NCI-H1930 (cell line): ENCODE measurements at regions not wholly inside any gene's neighbourhood (a gene's known extent, or its start where the extent isn't known, plus 50 kb on each side); places are given as distances from the start of the nearest gene placed in this dataset.
"Not testable (repeated sequence)": the region's sequence is repeated elsewhere in the genome, so short reads cannot be mapped to it uniquely, and the experiment has no call there.

Source experiments
- DNase-seq, 2 experiments: peaks; one replicate each; lab custom pipeline; 2025; lab: John Stamatoyannopoulos, UW

DNA sequence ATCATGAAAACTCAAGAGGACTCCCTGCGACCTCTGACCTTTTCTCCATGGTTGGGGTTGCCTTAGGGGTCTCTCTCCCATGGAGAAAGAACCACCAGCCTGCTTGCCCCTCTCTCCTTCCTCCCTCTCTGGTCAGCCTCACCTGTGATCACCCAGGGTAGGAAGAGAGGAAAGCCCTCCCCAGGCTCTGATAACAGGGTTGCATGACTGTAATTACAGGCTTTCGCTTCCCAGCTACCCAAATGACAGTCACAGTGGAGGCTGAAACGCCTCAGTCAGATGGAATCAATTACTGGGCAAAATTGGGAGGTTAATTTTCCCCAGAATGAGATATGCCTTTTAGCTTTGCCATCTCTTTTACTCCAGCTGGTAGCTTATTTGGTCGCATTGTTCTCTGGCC, 265.8 kb upstream of the SOX9 start:
- DNase-seq: peak in 1 of 2 experiments; percentile 18

- DNase-seq: no peak
Observed at GRCh38 chr17:71864755-71865154, 256.1 kb upstream of the SOX9 start.

DNA sequence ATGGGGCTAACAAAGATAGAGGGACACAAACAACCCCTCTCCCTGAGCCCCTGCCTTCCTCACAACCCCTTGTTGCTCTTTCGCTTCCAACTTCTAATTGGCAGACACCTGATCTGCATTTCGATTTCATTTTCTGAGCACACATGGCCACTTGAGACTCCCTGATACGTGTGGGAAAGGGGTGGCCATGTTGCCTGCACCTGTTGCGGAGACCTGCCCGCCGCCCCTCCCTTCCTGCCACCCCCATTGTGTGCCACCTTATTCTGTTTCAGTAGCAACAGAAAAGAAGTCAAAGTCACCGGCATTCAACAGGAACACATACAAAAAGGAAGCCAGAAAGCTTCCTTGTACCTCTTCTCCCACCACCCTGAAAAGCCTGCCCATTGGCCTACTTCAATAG, 254.7 kb upstream of the SOX9 start:
- DNase-seq: no peak

DNA sequence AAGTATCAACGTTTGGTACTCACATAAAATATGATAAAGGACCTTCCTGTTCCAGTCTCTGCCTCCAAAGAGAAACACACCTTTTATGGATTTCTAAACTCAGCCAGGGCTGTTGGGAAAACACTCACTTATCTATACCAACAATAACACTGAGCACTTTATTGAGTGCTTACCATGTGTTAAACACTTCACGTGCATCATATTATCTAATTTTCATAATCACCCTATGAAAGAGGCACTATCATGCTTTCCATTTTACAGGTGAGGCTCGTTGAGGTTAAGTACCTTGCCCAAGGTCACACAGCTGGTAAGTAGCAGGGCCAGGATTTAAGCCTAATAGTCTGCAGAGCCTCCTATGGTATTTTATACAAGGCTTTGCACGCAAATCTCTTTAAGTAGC, 251.5 kb upstream of the SOX9 start:
- no peak for DNase-seq

GRCh38 chr17:71869841-71870545, 250.8 kb upstream of the SOX9 start:
- DNase-seq: no peak

- no peak for DNase-seq
Observed at GRCh38 chr17:71870546-71870862, 250.3 kb upstream of the SOX9 start.

DNA sequence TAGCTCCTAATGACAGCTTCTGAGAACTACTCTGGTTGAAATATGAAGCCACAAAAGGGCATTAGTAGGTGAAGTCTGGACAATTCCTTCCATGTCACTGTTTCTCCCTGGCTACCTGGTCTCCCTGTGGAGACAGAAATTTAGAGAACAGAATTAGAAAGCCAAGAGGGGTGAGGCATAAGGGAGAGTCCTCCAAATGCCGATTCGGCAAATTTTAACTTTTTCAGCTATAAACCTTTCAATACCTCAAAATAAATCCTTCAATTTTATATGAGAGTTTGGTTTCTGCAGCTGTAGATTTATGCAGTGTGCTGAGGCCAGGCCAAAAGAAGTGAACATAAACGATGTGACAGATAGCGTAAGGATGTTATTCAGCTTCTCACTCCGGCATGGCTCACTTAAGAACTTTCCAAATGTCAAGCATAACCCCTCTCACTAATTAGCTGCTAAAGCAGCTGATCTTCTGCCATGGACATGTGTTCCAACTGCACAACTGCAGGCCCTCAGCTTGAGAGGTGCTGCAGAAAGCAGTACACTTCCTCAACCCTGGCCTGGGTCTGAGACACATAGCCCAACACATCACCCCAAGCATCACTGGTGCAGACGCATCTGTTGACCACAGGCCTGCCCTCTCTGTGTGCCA, 247.9 kb upstream of the SOX9 start:
- DNase-seq: no peak

DNA sequence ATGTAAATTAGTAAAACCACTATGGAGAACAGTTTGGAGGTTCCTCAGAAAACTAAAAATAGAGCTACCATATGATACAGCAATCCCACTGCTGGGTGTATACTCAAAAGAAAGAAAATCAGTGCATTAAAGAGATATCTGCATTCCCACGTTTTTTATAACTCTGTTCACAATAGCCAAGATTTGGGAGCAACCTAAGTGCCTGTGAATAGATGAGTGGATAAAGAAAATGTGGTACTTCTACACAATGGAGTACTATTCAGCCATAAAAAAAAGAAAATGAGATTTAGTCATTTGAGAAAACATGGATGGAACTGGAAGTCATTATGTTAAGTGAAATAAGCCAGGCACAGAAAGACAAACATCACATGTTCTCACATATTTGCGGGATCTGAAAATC, 246.0 kb upstream of the SOX9 start:
- DNase-seq: not testable (repeated sequence)

- DNase-seq: no peak
Observed at GRCh38 chr17:71878271-71878670, 242.5 kb upstream of the SOX9 start.

DNA sequence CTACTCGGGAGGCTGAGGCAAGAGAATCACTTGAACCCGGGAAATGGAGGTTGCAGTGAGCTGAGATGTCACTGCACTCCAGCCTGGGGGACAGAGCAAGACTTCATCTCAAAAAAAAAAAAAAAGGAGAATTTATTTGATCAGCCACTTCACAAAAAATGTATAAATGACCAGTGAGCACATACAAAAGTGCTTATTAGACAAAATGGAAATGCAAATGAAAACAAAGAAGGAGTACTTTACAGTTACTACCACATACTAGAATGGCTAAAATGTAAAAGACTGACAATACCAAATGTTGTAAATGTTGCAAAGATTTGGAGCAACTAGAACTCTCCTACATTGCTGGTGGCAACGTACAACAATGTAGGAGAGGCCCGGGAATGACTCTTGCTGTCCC, 241.8 kb upstream of the SOX9 start:
- DNase-seq: no peak

- DNase-seq: no peak
Observed at GRCh38 chr17:71881041-71881440, 239.8 kb upstream of the SOX9 start.

DNA sequence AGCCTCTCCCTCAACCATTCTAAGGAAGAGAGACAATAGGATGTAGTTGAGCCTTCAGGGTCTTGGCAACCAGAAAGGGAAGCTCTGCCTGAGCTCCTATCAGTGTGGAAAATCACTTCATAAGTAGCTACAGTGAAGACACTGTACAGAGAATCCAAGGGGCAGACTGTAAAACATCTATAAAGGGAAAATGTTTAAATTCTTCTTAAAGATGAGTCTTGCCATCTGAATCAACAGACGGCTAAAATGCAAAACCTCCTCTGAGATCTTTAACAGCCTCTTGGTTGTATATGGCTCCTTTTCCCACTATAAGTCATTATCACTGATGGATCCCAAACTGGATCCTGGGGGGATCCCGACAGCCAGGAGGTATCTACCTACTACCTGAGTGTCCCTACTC, 239.2 kb upstream of the SOX9 start:
- no peak for DNase-seq

- no peak for DNase-seq
Observed at GRCh38 chr17:71883258-71883657, 237.6 kb upstream of the SOX9 start.

GRCh38 chr17:71883845-71884244, 237.0 kb upstream of the SOX9 start:
- DNase-seq: no peak

DNA sequence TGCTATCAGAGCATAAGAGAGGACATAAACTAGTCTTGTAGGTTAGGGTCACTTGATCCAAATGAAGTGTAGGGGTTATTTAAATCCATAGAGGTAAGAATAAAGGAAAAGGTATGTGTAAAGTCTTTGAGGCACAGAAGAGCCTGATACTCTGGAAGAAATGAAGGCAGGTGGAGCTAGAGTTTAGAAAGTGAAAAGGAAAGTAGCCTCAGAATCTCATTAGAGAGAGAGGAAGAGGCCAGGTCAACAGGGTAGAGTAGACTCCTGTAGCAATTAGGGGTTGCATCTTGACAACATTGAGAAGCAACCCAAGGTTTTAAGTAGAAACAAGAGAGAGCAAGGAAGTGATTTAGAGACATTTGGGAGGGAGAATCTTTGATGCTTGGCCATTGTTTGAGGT, 235.2 kb upstream of the SOX9 start:
- no peak for DNase-seq

DNA sequence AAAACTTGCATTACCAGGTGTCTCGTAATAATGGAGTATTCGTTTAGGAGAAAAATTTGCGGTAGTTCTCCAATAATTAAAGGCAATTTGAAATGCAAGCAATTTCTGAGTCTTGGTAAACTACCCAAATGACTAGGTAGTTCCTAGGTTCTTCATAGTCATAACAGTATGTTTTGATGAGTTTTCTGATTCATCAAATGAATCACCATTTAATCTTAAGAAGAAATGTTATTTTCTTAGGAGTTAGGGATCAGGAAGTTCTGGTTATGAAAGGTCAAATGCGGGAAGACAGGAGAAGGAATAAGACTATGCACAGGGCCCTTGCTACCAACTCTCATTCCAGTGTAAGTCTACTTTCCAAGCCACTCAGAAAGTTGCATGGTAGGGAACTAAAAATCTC, 221.5 kb upstream of the SOX9 start:
- no peak for DNase-seq

DNA sequence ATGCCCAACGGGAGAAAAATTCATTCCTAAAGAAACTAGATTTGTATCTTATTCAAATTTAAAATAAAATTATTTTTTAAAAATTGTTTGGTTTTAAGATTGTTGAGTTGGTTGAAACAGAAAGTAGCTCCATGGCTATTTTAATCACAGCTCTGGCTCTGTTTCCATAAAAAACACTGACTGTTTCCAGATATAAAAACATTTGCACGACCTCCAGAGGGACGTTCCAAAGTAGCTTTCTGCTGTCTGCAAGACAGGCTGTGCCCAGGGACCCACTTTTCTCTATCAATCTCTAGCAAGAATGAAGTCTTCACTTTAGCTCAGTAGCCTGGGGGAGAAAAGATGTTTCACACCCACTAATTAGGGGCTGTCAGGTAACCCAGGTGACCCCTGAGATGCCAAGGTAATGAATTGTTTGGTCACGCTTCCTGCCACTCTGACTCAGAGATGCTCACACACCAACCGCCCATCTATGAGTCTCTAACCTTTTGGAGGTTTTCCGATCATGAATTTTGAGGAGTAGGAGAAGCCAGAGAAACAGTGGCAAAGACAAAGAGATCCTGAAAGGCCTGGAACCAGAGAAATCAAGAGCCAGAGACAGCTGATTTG, 220.1 kb upstream of the SOX9 start:
- DNase-seq: no peak

- DNase-seq: no peak
Observed at GRCh38 chr17:71902894-71903506, 217.8 kb upstream of the SOX9 start.

DNA sequence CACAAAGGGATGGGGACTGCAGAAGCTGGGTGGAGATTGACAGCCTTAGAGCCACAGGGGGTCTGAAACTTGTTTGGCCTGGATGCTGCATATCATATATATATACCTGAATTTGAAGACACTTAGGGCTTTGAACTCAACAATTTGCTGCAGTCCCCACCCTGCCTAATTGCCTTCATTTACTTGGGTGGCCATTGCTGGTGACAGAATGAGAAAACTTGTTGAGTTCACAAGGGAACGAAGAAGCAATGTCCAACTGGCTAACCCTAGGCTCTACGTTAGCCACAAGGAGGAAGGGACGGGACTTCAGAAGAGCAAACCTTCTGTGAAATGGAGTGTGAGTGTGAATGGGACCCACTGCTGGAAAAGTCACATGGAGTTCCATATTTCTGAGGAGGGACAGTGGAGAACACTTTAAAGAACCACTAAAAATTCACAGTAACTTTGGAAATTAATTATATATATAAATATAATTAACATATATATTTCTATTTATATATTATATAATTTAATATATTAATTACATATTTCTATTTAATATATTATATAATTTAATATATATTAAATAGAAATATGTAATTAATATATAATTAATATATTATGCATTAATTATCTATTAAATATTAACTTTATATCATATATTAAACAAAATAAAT, 215.3 kb upstream of the SOX9 start:
- DNase-seq: peak in 1 of 2 experiments; percentile 14

DNA sequence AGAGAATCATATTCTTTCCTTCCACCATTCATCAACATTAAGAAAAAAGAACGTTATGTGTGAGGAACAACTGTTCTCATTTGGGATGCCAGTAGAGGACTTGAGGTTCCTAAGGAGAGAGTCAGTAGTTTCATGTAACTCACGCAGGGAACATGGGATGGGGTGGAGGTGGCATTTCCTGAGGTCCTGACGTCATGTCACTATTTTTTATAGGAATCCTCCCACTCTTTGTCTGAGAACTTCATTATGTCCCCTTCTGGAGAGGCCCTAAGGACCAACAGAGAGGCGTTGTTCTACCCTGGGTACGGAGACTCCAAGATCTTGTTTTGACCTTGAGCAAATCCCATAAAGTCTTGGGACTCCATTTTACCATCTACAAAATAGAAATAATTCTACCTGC, 211.7 kb upstream of the SOX9 start:
- DNase-seq: no peak

GRCh38 chr17:71910002-71910401, 210.8 kb upstream of the SOX9 start:
- DNase-seq: no peak

- no peak for DNase-seq
Observed at GRCh38 chr17:71914042-71914441, 206.8 kb upstream of the SOX9 start.

- DNase-seq: no peak
Observed at GRCh38 chr17:71914812-71915211, 206.0 kb upstream of the SOX9 start.
